GM21447 (cell line): ENCODE measurements at regions not wholly inside any gene's neighbourhood (a gene's known extent, or its start where the extent isn't known, plus 50 kb on each side); places are given as distances from the start of the nearest gene placed in this dataset.

Experiments
- ATAC-seq: cut with Tn5 transposase; IDR thresholded peaks from one replicate; pipeline ENCODE4 v1.9.1; 2021; ENCODE audit not compliant: unreplicated experiment

- no peak for ATAC-seq
These were observed 87.2 kb upstream of the LIFR start for GRCh38 chr5:38643616-38644015.

GRCh38 chr5:38645508-38645907 lies 89.1 kb upstream of the LIFR start:
- ATAC-seq = no peak

- no peak for ATAC-seq
These were observed 92.4 kb upstream of the LIFR start for GRCh38 chr5:38648703-38649291.

GRCh38 chr5:38650540-38650939 lies 94.1 kb upstream of the LIFR start:
- ATAC-seq = no peak

- ATAC-seq = no peak
These were observed 94.5 kb upstream of the LIFR start for GRCh38 chr5:38650946-38651345.

GRCh38 chr5:38651806-38652205 lies 95.4 kb upstream of the LIFR start:
- ATAC-seq = no peak

GRCh38 chr5:38653389-38653788 lies 96.9 kb upstream of the LIFR start:
- no peak for ATAC-seq

- ATAC-seq = no peak
These were observed 99.2 kb upstream of the LIFR start for GRCh38 chr5:38655691-38656090.

- no peak for ATAC-seq
These were observed 100.1 kb upstream of the LIFR start for GRCh38 chr5:38656568-38656967.

- ATAC-seq = no peak
These were observed 100.6 kb upstream of the LIFR start for GRCh38 chr5:38657020-38657419.

- no peak for ATAC-seq
These were observed 103.8 kb upstream of the LIFR start for GRCh38 chr5:38660194-38660668.

GRCh38 chr5:38662090-38662489 lies 105.6 kb upstream of the LIFR start:
- no peak for ATAC-seq

GRCh38 chr5:38663249-38663648 lies 106.8 kb upstream of the LIFR start:
- no peak for ATAC-seq

- ATAC-seq = no peak
These were observed 110.4 kb upstream of the LIFR start for GRCh38 chr5:38666668-38667498.

- ATAC-seq = no peak
These were observed 111.0 kb upstream of the LIFR start for GRCh38 chr5:38667499-38667776.

- ATAC-seq = no peak
These were observed 113.0 kb upstream of the LIFR start for GRCh38 chr5:38669361-38669880.

- no peak for ATAC-seq
These were observed 113.6 kb upstream of the LIFR start for GRCh38 chr5:38670066-38670465.

GRCh38 chr5:38670878-38671277 lies 114.4 kb upstream of the LIFR start:
- no peak for ATAC-seq

GRCh38 chr5:38672059-38672788 lies 115.8 kb upstream of the LIFR start:
- ATAC-seq = no peak

GRCh38 chr5:38673671-38674071 lies 117.2 kb upstream of the LIFR start:
- ATAC-seq = no peak

- no peak for ATAC-seq
These were observed 119.0 kb upstream of the LIFR start for GRCh38 chr5:38675443-38675842.

- no peak for ATAC-seq
These were observed 121.2 kb upstream of the LIFR start for GRCh38 chr5:38677636-38678035.
